T follicular helper cell (primary cell): ENCODE measurements at regions not wholly inside any gene's neighbourhood (a gene's known extent, or its start where the extent isn't known, plus 50 kb on each side); places are given as distances from the start of the nearest gene placed in this dataset.
"Not testable (repeated sequence)": the region's sequence is repeated elsewhere in the genome, so short reads cannot be mapped to it uniquely, and the experiment has no call there.

Source experiments
- DNase-seq: peaks from one replicate; pipeline ENCODE4 v3.0.0-alpha.2; 2020; ENCODE audit warnings: low read depth

- not testable (repeated sequence) for DNase-seq
Observed at GRCh38 chr15:21024235-21024987, 158.3 kb upstream of the POTEB2 start.

- not testable (repeated sequence) for DNase-seq
Observed at GRCh38 chr15:21018176-21018575, 152.1 kb upstream of the POTEB2 start.

- not testable (repeated sequence) for DNase-seq
Observed at GRCh38 chr15:21017326-21017725, 151.2 kb upstream of the POTEB2 start.

GRCh38 chr15:21016589-21016988 lies 150.5 kb upstream of the POTEB2 start:
- not testable (repeated sequence) for DNase-seq

- DNase-seq: not testable (repeated sequence)
Observed at GRCh38 chr15:21015171-21015570, 149.1 kb upstream of the POTEB2 start.

GRCh38 chr15:21013308-21013707 lies 147.2 kb upstream of the POTEB2 start:
- not testable (repeated sequence) for DNase-seq

- DNase-seq: not testable (repeated sequence)
Observed at GRCh38 chr15:21009651-21010050, 143.5 kb upstream of the POTEB2 start.

- DNase-seq: not testable (repeated sequence)
Observed at GRCh38 chr15:21003459-21003858, 137.3 kb upstream of the POTEB2 start.

GRCh38 chr15:21001950-21002349 lies 135.8 kb upstream of the POTEB2 start:
- DNase-seq: not testable (repeated sequence)

GRCh38 chr15:20991691-20992090 lies 125.6 kb upstream of the POTEB2 start:
- DNase-seq: not testable (repeated sequence)

GRCh38 chr15:20991253-20991652 lies 125.1 kb upstream of the POTEB2 start:
- not testable (repeated sequence) for DNase-seq

- DNase-seq: not testable (repeated sequence)
Observed at GRCh38 chr15:20986775-20987174, 120.7 kb upstream of the POTEB2 start.

GRCh38 chr15:20978057-20978456 lies 111.9 kb upstream of the POTEB2 start:
- DNase-seq: not testable (repeated sequence)

- DNase-seq: not testable (repeated sequence)
Observed at GRCh38 chr15:20972762-20973161, 106.6 kb upstream of the POTEB2 start.

- DNase-seq: not testable (repeated sequence)
Observed at GRCh38 chr15:20959299-20959698, 93.2 kb upstream of the POTEB2 start.

GRCh38 chr15:20929322-20929721 lies 63.2 kb upstream of the POTEB2 start:
- DNase-seq: not testable (repeated sequence)
